OCI-LY1 (cell line): ENCODE measurements at regions not wholly inside any gene's neighbourhood (a gene's known extent, or its start where the extent isn't known, plus 50 kb on each side); places are given as distances from the start of the nearest gene placed in this dataset.

Experiments
- H2AFZ ChIP-seq: fragments of 200-600 bp; sonication (generic), shearing (Covaris generic); 2 replicates; pipeline ENCODE4 v1.6.0; 2014; ENCODE audit warnings: antibody characterized with exemption, mild to moderate bottlenecking, low read length
- H3F3A ChIP-seq: fragments of 200-600 bp; sonication (generic), shearing (Covaris generic); 2 replicates; pipeline ENCODE4 v1.6.0; 2014; ENCODE audit warnings: mild to moderate bottlenecking, antibody characterized with exemption, low read length, moderate library complexity; ENCODE audit not compliant: insufficient read depth
- H3K27ac ChIP-seq: fragments of 200-600 bp; sonication (generic); 2 replicates; pipeline ENCODE4 v1.5.1; 2014; ENCODE audit warnings: low read length, mixed run types, mild to moderate bottlenecking, low read depth; ENCODE audit not compliant: poor library complexity, severe bottlenecking
- H3K27me3 ChIP-seq: fragments of 200-600 bp; sonication (generic); 2 replicates; pipeline ENCODE4 v1.6.0; 2014; ENCODE audit warnings: antibody characterized with exemption, mild to moderate bottlenecking, low read length, moderate library complexity; ENCODE audit not compliant: insufficient read depth
- H3K36me3 ChIP-seq: fragments of 200-600 bp; sonication (generic); 2 replicates; pipeline ENCODE4 v1.6.1; 2014; ENCODE audit warnings: mild to moderate bottlenecking, antibody characterized with exemption, low read length, moderate library complexity, mixed read lengths; ENCODE audit not compliant: insufficient read depth
- H3K4me1 ChIP-seq: fragments of 200-600 bp; sonication (generic); 2 replicates; pipeline ENCODE4 v1.5.1; 2014; ENCODE audit warnings: mild to moderate bottlenecking, low read length, moderate library complexity; ENCODE audit not compliant: insufficient read depth, severe bottlenecking
- H3K4me2 ChIP-seq: fragments of 200-600 bp; sonication (generic), shearing (Covaris generic); 2 replicates; pipeline ENCODE4 v1.6.1; 2014; ENCODE audit warnings: low read length
- H3K4me3 ChIP-seq: fragments of 200-600 bp; sonication (generic); 2 replicates; pipeline ENCODE4 v1.5.1; 2014; ENCODE audit warnings: low read length, low read depth, mild to moderate bottlenecking, mixed read lengths; ENCODE audit not compliant: poor library complexity, severe bottlenecking
- H3K79me2 ChIP-seq: fragments of 200-600 bp; shearing (Covaris generic); 2 replicates; pipeline ENCODE4 v1.6.1; 2016; ENCODE audit warnings: mixed run types, low read length, mixed read lengths; ENCODE audit not compliant: insufficient read depth
- H3K9ac ChIP-seq: fragments of 200-600 bp; sonication (generic), shearing (Covaris generic); 2 replicates; pipeline ENCODE4 v1.6.1; 2014; ENCODE audit warnings: mild to moderate bottlenecking, low read length, mixed read lengths
- H3K9me2 ChIP-seq: fragments of 200-600 bp; sonication (generic), shearing (Covaris generic); 2 replicates; pipeline ENCODE4 v1.6.1; 2014; ENCODE audit warnings: low read depth, mild to moderate bottlenecking, low read length, mixed read lengths
- H3K9me3 ChIP-seq: fragments of 200-600 bp; shearing (Covaris generic); 2 replicates; pipeline ENCODE4 v1.6.1; 2014; ENCODE audit warnings: low read length, mixed read lengths
- H4K20me1 ChIP-seq: fragments of 200-600 bp; sonication (generic), shearing (Covaris generic); 2 replicates; pipeline ENCODE4 v1.6.0; 2016; ENCODE audit warnings: mild to moderate bottlenecking, low read length; ENCODE audit not compliant: insufficient read depth
- EZH2 ChIP-seq: fragments of 200-600 bp; sonication (generic), shearing (Covaris generic); IDR thresholded peaks from 2 replicates; pipeline ENCODE4 v1.8.0; 2017; ENCODE audit warnings: borderline replicate concordance, mixed run types, mild to moderate bottlenecking, antibody characterized with exemption, low read length, moderate library complexity, mixed read lengths
- TF ChIP-seq, protein P1 (sequence below): fragments of 200-600 bp; sonication (generic), shearing (Covaris generic); IDR thresholded peaks from 2 replicates; pipeline ENCODE4 v1.5.1; 2017; ENCODE audit warnings: mild to moderate bottlenecking, antibody characterized with exemption, low read length, moderate library complexity, mixed read lengths

- Histone ChIP-seq H3K4me2 (no peak overlapping the region), H3K4me1 (no peaks in the 10 kb centered on the region), H4K20me1 (no peaks in the 10 kb centered on the region), H3K9ac (no peak overlapping the region), H3K9me3 (no peaks in the 10 kb centered on the region), H3K4me3 (no peak overlapping the region), H3K9me2 (no peaks in the 10 kb centered on the region), H2AFZ (no peak overlapping the region), H3K36me3 (no peaks in the 10 kb centered on the region), H3K27ac (no peak overlapping the region), H3F3A (no peaks in the 10 kb centered on the region), H3K79me2 (no peaks in the 10 kb centered on the region), H3K27me3 (no peaks in the 10 kb centered on the region)
- TF ChIP-seq EZH2 = no peak
- TF ChIP-seq, protein P1, sequence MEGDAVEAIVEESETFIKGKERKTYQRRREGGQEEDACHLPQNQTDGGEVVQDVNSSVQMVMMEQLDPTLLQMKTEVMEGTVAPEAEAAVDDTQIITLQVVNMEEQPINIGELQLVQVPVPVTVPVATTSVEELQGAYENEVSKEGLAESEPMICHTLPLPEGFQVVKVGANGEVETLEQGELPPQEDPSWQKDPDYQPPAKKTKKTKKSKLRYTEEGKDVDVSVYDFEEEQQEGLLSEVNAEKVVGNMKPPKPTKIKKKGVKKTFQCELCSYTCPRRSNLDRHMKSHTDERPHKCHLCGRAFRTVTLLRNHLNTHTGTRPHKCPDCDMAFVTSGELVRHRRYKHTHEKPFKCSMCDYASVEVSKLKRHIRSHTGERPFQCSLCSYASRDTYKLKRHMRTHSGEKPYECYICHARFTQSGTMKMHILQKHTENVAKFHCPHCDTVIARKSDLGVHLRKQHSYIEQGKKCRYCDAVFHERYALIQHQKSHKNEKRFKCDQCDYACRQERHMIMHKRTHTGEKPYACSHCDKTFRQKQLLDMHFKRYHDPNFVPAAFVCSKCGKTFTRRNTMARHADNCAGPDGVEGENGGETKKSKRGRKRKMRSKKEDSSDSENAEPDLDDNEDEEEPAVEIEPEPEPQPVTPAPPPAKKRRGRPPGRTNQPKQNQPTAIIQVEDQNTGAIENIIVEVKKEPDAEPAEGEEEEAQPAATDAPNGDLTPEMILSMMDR = no peak
Observed at GRCh38 chr4:84263415-84263814, 235.7 kb downstream of the NKX6-1 start.

- Histone ChIP-seq H3K4me3 (no peak overlapping the region), H3K9me2 (no peaks in the 10 kb centered on the region), H3F3A (no peaks in the 10 kb centered on the region), H3K27ac (no peak overlapping the region), H3K9ac (no peak overlapping the region), H3K4me2 (no peak overlapping the region), H3K9me3 (no peaks in the 10 kb centered on the region), H3K4me1 (no peaks in the 10 kb centered on the region), H3K36me3 (no peaks in the 10 kb centered on the region), H3K79me2 (no peaks in the 10 kb centered on the region), H2AFZ (no peak overlapping the region), H4K20me1 (no peaks in the 10 kb centered on the region), H3K27me3 (no peaks in the 10 kb centered on the region)
- TF ChIP-seq, protein P1 = no peak
- TF ChIP-seq EZH2 = no peak
Observed at GRCh38 chr4:84260495-84260894, 238.6 kb downstream of the NKX6-1 start.

DNA sequence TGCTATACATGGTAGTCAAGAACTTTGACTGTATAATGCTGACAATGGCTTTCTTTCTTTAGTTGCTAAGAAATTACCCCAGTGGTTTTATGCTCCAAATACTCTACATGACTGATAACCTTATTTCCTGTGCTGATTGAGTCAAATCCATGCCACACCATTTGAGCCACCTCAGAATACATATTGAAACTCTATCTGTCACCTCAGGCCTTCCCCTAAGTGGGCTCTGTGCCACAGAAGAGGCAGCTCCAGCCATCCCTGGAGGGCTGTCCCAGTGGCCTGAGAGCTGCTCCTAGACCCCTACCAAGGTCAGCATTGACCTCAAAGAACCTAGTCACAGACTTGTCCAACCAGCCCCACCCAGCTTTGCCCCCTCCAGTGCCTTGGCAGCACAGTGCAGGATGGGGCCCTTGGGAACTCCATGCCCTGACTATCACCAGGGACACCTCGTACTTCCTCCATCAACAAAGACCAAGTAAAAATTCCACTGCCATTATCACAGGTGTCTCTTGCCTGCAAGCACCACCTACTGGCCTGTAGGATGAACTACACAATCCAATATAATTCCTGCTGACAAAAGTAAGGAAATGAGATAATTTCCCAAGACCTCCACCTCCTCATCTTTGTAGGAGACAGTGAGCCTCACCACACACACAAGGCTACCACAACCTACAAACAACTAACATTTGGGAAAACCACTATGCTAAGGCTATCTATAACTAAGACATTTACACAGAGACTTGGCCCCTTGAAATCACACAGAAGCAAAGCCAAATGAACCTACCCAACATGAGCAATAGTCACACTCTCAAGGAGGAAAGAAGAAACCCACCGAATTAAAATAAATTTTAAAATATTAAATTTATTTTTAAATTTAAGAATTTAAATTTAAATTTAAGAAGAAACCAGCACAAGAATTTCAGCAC, 239.9 kb downstream of the NKX6-1 start:
- Histone ChIP-seq H3K4me1 (no peaks in the 10 kb centered on the region), H3K9me2 (no peaks in the 10 kb centered on the region), H3K4me3 (no peak overlapping the region), H3K27me3 (no peaks in the 10 kb centered on the region), H3K9ac (no peak overlapping the region), H4K20me1 (no peaks in the 10 kb centered on the region), H3K36me3 (no peaks in the 10 kb centered on the region), H2AFZ (no peak overlapping the region), H3K79me2 (no peaks in the 10 kb centered on the region), H3F3A (no peaks in the 10 kb centered on the region), H3K9me3 (no peaks in the 10 kb centered on the region), H3K4me2 (no peak overlapping the region), H3K27ac (no peak overlapping the region)
- no peak for TF ChIP-seq EZH2
- TF ChIP-seq, protein P1 = peak; percentile 73
